ENCODE measurements at regions not wholly inside any gene's neighbourhood (a gene's known extent, or its start where the extent isn't known, plus 50 kb on each side); places are given as distances from the start of the nearest gene placed in this dataset.

DNA sequence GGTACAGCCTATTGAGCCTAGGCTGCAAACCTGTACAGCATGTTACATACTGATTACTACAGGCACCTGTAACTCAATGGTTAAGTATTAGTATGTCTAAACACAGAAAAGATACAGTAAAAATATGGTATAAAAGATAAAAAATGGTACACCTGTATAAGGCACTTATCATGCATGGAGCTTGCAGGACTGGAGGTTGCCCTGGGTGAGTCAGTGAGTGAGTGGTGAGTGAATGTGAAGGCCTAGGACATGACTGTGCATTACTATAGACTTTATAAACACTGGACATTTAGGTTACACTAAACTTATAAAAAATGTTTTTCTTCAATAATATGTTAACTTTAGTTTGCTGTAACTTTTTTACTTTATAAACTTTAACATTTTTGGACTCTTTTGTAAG lies 171.3 kb downstream of the SLC28A3 start:
- H3K9me3 ChIP-seq (replicated peaks; ENCODE audit: control insufficient read depth, low read depth, low read length): no peaks in the 10 kb centered on the region
- no peak for DNase-seq
- no peak overlapping the region for H3K27ac ChIP-seq (ENCODE audit: low read length)
- no peaks in the 10 kb centered on the region for H3K36me3 ChIP-seq (ENCODE audit: control insufficient read depth, insufficient read depth, low read length)
- peaks cover 19% of the 10 kb centered on the region for H3K4me1 ChIP-seq (ENCODE audit: control insufficient read depth, insufficient read depth, low read length)
- no peaks in the 10 kb centered on the region for H3K27me3 ChIP-seq (ENCODE audit: control insufficient read depth, insufficient read depth, low read length)
- no peak overlapping the region for H3K4me3 ChIP-seq (ENCODE audit: low read length)

DNA sequence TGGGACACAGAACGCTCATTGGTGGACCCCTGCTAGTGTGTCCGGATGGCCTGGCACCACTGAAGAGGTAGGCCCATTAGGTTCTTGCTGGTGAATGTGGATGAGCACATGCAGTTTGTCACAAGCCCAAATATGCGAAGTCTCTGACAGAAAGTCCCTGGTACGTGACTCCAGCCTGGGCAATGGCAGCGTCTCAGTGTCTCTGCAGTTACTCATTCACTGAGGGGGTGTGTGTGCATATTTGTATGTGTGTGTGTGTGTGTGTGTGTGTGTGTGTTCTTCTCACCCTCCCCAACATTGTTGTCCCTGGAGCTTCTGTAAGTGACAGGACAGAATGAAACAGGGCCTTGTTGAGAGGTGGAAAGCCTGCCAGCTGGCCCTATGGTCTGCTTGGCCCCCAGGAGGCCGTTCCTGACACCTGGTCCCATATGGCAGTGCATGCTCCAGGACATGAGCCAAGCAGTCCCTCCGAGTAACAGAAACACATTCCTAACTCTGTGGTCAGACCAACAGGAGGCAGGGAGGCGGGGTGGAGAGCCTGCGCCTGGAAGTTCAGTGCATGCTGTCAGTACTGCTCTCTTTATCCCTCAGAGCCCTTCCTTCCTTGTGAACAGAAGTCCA lies 169.9 kb downstream of the SLC28A3 start:
- Histone ChIP-seq H3K4me1 (ENCODE audit: control insufficient read depth, insufficient read depth, low read length) (peaks cover 16% of the 10 kb centered on the region), H3K9me3 (replicated peaks; ENCODE audit: control insufficient read depth, low read depth, low read length) (no peaks in the 10 kb centered on the region), H3K36me3 (ENCODE audit: control insufficient read depth, insufficient read depth, low read length) (no peaks in the 10 kb centered on the region), H3K4me3 (ENCODE audit: low read length) (no peak overlapping the region), H3K27ac (ENCODE audit: low read length) (peak overlapping the region; percentile 73), H3K27me3 (ENCODE audit: control insufficient read depth, insufficient read depth, low read length) (no peaks in the 10 kb centered on the region)
- peak; percentile 94 for DNase-seq
- 51% methylated on average over 8 of the region's 9 CpGs for WGBS (ENCODE audit: insufficient coverage)

DNA sequence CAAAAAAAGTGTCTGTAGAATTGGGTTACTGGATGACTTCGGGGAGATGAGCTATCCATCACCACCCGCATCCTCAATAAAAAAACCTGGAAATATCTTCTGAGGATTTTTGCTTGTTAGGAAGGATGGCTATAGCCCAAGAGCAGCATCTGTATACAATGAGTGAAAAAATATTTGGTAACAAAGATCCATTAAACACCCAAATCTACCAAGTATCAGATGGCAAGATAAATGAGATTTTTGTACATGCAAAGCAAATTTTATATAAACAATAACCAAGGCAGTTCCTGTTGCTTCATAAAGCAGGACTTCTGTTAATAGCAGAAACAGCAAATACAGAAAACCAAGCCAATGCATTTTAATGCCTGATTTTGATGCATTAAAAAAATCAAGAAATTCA lies 166.6 kb downstream of the SLC28A3 start:
- H3K27me3 ChIP-seq (ENCODE audit: control insufficient read depth, insufficient read depth, low read length): no peaks in the 10 kb centered on the region
- DNase-seq: no peak
- H3K9me3 ChIP-seq (replicated peaks; ENCODE audit: control insufficient read depth, low read depth, low read length): no peaks in the 10 kb centered on the region
- H3K36me3 ChIP-seq (ENCODE audit: control insufficient read depth, insufficient read depth, low read length): no peaks in the 10 kb centered on the region
- H3K27ac ChIP-seq (ENCODE audit: low read length): no peak overlapping the region
- H3K4me1 ChIP-seq (ENCODE audit: control insufficient read depth, insufficient read depth, low read length): peaks cover 12% of the 10 kb centered on the region
- no CpG with 5 or more reads among the region's 2 CpGs for WGBS (ENCODE audit: insufficient coverage)
- H3K4me3 ChIP-seq (ENCODE audit: low read length): no peak overlapping the region

DNA sequence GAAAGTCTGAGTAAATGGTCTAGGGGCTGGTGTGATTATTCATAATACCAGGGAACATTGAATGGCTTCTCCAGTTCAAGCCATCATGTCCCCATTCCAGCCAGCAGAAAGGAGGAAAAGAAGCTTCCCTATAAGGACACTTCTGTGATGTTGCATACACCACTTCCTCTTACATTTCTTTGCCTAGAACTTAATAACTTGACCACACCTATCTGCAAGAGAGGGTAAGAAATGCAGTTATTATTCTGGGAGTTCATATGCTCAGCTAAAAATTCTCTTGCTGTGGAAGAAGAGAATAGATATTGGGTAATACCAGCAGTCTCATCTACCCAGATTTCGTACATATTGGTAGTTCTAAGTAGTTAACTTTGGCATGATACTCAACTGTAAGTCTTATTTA lies 166.1 kb downstream of the SLC28A3 start:
- no peaks in the 10 kb centered on the region for H3K27me3 ChIP-seq (ENCODE audit: control insufficient read depth, insufficient read depth, low read length)
- no peak overlapping the region for H3K4me3 ChIP-seq (ENCODE audit: low read length)
- H3K27ac ChIP-seq (ENCODE audit: low read length): no peak overlapping the region
- no peaks in the 10 kb centered on the region for H3K36me3 ChIP-seq (ENCODE audit: control insufficient read depth, insufficient read depth, low read length)
- H3K4me1 ChIP-seq (ENCODE audit: control insufficient read depth, insufficient read depth, low read length): peaks cover 12% of the 10 kb centered on the region
- no peak for DNase-seq
- no peaks in the 10 kb centered on the region for H3K9me3 ChIP-seq (replicated peaks; ENCODE audit: control insufficient read depth, low read depth, low read length)
- WGBS (ENCODE audit: insufficient coverage): no CpG with 5 or more reads among the region's 1 CpG

DNA sequence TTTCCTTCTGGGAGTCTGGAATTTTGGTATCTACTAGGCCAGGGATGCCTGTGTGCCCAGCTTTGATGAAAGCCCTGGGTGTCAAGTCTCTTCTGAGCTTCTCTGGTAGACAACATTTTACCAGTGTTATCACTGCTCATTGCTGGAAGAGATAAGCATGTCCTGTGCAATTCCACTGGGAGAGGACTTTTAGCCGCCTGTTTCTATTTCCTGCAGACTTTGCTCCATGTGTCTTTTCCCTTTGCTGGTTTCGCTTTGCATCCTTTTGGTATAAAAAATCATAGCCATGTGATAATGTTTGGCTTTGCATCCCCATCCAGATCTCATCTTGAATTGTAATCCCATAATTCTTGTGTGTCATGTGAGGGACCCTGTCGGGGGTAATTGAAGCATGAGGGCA lies 163.2 kb downstream of the SLC28A3 start:
- no peak overlapping the region for H3K4me3 ChIP-seq (ENCODE audit: low read length)
- H3K27me3 ChIP-seq (ENCODE audit: control insufficient read depth, insufficient read depth, low read length): no peaks in the 10 kb centered on the region
- no peaks in the 10 kb centered on the region for H3K9me3 ChIP-seq (replicated peaks; ENCODE audit: control insufficient read depth, low read depth, low read length)
- H3K36me3 ChIP-seq (ENCODE audit: control insufficient read depth, insufficient read depth, low read length): no peaks in the 10 kb centered on the region
- peaks cover 19% of the 10 kb centered on the region for H3K4me1 ChIP-seq (ENCODE audit: control insufficient read depth, insufficient read depth, low read length)
- 60% methylated on average over 1 of the region's 3 CpGs for WGBS (ENCODE audit: insufficient coverage)
- no peak for DNase-seq
- H3K27ac ChIP-seq (ENCODE audit: low read length): no peak overlapping the region

DNA sequence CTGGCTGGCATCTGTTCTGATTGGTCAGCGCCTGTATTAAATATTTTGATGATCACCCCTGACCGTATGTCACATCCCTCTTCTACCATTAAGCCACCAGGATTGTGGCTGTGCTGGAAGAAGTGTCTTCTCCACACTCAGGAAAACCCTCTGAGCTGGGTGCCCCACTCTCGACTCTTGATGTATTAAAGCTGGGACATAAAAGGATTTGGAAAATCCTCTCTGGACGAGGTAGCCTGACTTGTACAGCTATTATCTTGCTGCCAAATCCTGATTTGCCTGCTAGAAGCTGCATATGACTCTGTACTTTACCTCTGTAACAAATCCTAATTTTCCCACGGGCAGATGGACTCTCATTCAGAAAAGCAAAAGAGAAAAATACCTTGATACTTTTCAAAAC lies 161.0 kb downstream of the SLC28A3 start:
- no peaks in the 10 kb centered on the region for H3K36me3 ChIP-seq (ENCODE audit: control insufficient read depth, insufficient read depth, low read length)
- no peak for DNase-seq
- H3K9me3 ChIP-seq (replicated peaks; ENCODE audit: control insufficient read depth, low read depth, low read length): no peaks in the 10 kb centered on the region
- WGBS (ENCODE audit: insufficient coverage): 20% methylated on average over 1 of the region's 5 CpGs
- H3K4me3 ChIP-seq (ENCODE audit: low read length): no peak overlapping the region
- no peak overlapping the region for H3K27ac ChIP-seq (ENCODE audit: low read length)
- H3K4me1 ChIP-seq (ENCODE audit: control insufficient read depth, insufficient read depth, low read length): peaks cover 25% of the 10 kb centered on the region
- H3K27me3 ChIP-seq (ENCODE audit: control insufficient read depth, insufficient read depth, low read length): no peaks in the 10 kb centered on the region

DNA sequence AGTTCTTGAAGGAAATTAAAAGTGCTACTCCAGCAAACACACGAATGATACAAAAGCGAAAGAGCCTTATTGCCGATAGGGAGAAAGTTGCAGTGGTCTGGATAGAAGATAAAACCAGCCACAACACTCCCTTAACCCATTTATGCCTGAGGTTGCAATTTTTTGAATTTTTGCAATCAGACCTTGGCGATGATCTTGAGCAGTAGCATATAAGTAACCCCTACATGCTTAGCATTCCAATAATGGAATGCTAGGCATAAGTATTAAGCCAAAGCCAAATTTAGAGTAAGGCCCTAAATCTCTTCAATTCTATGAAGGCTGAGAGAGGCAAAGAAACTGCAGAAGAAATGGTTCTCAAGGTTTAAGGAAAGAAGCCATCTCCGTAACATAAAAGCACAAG lies 153.5 kb downstream of the SLC28A3 start:
- Histone ChIP-seq H3K4me1 (ENCODE audit: control insufficient read depth, insufficient read depth, low read length) (peaks cover 9% of the 10 kb centered on the region), H3K4me3 (ENCODE audit: low read length) (no peak overlapping the region), H3K9me3 (replicated peaks; ENCODE audit: control insufficient read depth, low read depth, low read length) (no peaks in the 10 kb centered on the region), H3K27ac (ENCODE audit: low read length) (no peak overlapping the region), H3K36me3 (ENCODE audit: control insufficient read depth, insufficient read depth, low read length) (no peaks in the 10 kb centered on the region), H3K27me3 (ENCODE audit: control insufficient read depth, insufficient read depth, low read length) (no peaks in the 10 kb centered on the region)
- 89% methylated on average over 1 of the region's 5 CpGs for WGBS (ENCODE audit: insufficient coverage)
- no peak for DNase-seq

DNA sequence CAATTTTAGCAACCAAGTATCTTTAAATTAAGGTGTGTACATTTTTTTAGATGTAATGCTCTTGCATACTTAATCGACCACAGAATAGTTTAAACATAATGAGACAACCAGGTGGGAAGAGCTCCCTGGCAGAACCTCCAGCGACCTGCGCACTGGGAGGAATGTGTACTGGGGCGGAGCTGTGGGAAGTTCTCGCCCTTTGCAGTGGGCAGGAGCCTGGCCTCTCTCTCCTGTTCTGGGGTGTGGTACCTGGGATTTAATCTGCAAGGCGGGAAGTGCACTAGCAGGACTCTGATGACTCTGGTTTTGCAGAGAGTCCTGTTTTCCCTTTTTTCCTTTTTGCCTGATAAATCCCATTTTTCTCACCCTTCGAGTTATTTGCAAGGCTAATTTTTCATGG lies 150.7 kb downstream of the SLC28A3 start:
- Histone ChIP-seq H3K4me1 (ENCODE audit: control insufficient read depth, insufficient read depth, low read length) (no peaks in the 10 kb centered on the region), H3K27me3 (ENCODE audit: control insufficient read depth, insufficient read depth, low read length) (no peaks in the 10 kb centered on the region), H3K4me3 (ENCODE audit: low read length) (no peak overlapping the region), H3K36me3 (ENCODE audit: control insufficient read depth, insufficient read depth, low read length) (no peaks in the 10 kb centered on the region), H3K9me3 (replicated peaks; ENCODE audit: control insufficient read depth, low read depth, low read length) (no peaks in the 10 kb centered on the region), H3K27ac (ENCODE audit: low read length) (no peak overlapping the region)
- WGBS (ENCODE audit: insufficient coverage): 67% methylated on average over 4 of the region's 7 CpGs
- DNase-seq: no peak

DNA sequence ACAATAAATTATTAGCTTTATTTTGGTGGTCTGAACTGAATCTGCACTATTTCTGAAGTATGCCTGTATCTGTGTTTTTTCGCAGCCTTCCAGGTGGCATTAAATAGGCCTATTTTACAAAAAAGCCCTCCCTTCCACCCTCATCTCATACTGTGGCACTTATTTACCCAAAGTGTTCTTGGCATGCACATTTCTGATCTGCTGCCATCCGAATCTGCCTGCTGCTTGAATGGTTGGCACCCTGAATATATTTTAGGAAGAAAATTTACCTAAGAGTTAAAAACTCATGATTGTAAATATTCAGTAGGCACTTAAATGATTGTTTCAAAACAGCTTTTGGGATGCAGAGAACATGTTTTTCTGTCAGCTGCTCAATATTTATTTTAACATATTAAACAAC lies 150.1 kb downstream of the SLC28A3 start:
- no peaks in the 10 kb centered on the region for H3K4me1 ChIP-seq (ENCODE audit: control insufficient read depth, insufficient read depth, low read length)
- DNase-seq: no peak
- no peaks in the 10 kb centered on the region for H3K36me3 ChIP-seq (ENCODE audit: control insufficient read depth, insufficient read depth, low read length)
- H3K27ac ChIP-seq (ENCODE audit: low read length): no peak overlapping the region
- no peaks in the 10 kb centered on the region for H3K27me3 ChIP-seq (ENCODE audit: control insufficient read depth, insufficient read depth, low read length)
- 100% methylated on average over 1 of the region's 2 CpGs for WGBS (ENCODE audit: insufficient coverage)
- no peaks in the 10 kb centered on the region for H3K9me3 ChIP-seq (replicated peaks; ENCODE audit: control insufficient read depth, low read depth, low read length)
- H3K4me3 ChIP-seq (ENCODE audit: low read length): no peak overlapping the region

DNA sequence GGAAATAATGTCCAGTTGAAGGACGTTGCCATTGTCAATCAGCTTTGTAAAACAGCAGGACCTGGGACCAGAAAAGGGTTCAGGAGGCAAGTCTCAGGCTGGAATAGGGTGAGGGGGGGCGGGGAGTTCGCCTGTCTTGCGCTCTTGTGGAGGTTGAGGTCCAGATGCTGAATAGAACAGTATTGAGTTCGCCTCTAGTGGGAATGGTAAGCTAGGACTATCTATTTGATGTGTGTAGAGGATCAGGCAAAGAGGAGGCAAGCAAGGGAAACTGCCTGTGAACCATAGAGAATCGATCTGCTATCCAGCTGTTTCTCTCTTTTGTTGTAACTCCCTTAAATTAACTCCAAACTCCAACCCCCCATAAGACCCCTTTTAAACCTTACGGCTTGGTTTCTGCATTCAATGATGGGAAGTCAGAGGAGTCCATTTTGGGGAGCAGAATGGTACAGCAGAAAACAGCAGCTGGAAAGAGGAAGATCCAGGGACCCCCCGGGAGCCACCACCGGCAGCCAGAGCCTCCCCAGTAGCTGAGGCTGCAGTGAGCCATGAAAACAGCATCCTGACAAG lies 133.7 kb downstream of the SLC28A3 start:
- no peaks in the 10 kb centered on the region for H3K9me3 ChIP-seq (replicated peaks; ENCODE audit: control insufficient read depth, low read depth, low read length)
- H3K27me3 ChIP-seq (ENCODE audit: control insufficient read depth, insufficient read depth, low read length): no peaks in the 10 kb centered on the region
- no peak overlapping the region for H3K4me3 ChIP-seq (ENCODE audit: low read length)
- peak; percentile 18 for DNase-seq
- H3K4me1 ChIP-seq (ENCODE audit: control insufficient read depth, insufficient read depth, low read length): peaks cover 17% of the 10 kb centered on the region
- H3K36me3 ChIP-seq (ENCODE audit: control insufficient read depth, insufficient read depth, low read length): no peaks in the 10 kb centered on the region
- H3K27ac ChIP-seq (ENCODE audit: low read length): peak overlapping the region; percentile 73
- 43% methylated on average over 7 of the region's 9 CpGs for WGBS (ENCODE audit: insufficient coverage)

DNA sequence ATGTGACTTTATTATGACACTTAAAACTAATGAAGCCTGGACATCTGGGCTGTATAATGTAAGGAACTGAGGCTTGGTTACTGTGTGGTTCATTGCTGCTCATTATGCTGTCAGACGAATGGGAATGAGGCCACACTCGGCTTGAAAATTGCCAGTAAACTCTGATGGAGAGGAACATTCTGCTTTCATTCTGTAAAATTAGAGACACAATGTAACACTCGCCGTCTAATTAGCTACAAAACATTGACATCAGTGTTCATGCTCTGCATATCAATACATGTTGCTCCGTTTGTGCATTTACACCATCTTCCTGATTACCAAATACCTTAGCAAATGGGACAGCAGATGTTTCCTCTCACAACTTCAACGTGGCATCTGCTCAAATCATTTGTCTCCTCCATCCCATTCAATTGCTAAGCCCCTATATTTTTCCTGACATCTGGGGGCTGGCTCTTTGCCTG lies 133.0 kb downstream of the SLC28A3 start:
- no peak overlapping the region for H3K4me3 ChIP-seq (ENCODE audit: low read length)
- WGBS (ENCODE audit: insufficient coverage): 26% methylated on average over 3 of the region's 6 CpGs
- peak; percentile 70 for DNase-seq

More for the DNA sequence above, 133.0 kb downstream of the SLC28A3 start:
- H3K4me1 ChIP-seq (ENCODE audit: control insufficient read depth, insufficient read depth, low read length): peaks cover 17% of the 10 kb centered on the region
- H3K27ac ChIP-seq (ENCODE audit: low read length): peak overlapping the region; percentile 73
- no peaks in the 10 kb centered on the region for H3K9me3 ChIP-seq (replicated peaks; ENCODE audit: control insufficient read depth, low read depth, low read length)
- H3K27me3 ChIP-seq (ENCODE audit: control insufficient read depth, insufficient read depth, low read length): no peaks in the 10 kb centered on the region
- no peaks in the 10 kb centered on the region for H3K36me3 ChIP-seq (ENCODE audit: control insufficient read depth, insufficient read depth, low read length)

Data from muscle of leg (tissue), 3 donors.